K562 (cell line): ENCODE measurements at regions not wholly inside any gene's neighbourhood (a gene's known extent, or its start where the extent isn't known, plus 50 kb on each side); places are given as distances from the start of the nearest gene placed in this dataset.

ENCODE experiments used
- CLOCK ChIP-seq: fragments of 250-450 bp; sonication (Bioruptor Pico); IDR thresholded peaks from 2 replicates; pipeline ENCODE4 v1.4.0; 2020; ENCODE audit warnings: mild to moderate bottlenecking, moderate library complexity, borderline replicate concordance
- CTCF ChIP-seq, 3 experiments: IDR thresholded peaks in 2 of 3; conservative IDR thresholded peaks in 1 of 3; 2 replicates each; pipeline ENCODE4 v1.5.1; 2011 to 2012; ENCODE audit warnings: low read length in 3 of 3, mild to moderate bottlenecking in 3 of 3, control low read depth in 2 of 3, improper control_type of control experiment in 1 of 3, inconsistent platforms in 1 of 3, low read depth in 1 of 3, mixed read lengths in 1 of 3, moderate library complexity in 1 of 3; ENCODE audit not compliant: insufficient read depth in 2 of 3
- HMG20A ChIP-seq: fragments of 450-650 bp; formaldehyde crosslinking; conservative IDR thresholded peaks from 2 replicates; pipeline ENCODE4 v1.4.0; 2020; ENCODE audit warnings: mild to moderate bottlenecking, mixed read lengths
- HMG20B ChIP-seq: fragments of 250-450 bp; sonication (Bioruptor Pico); IDR thresholded peaks from 2 replicates; pipeline ENCODE4 v1.5.0; 2021; ENCODE audit warnings: mild to moderate bottlenecking
- MEF2D ChIP-seq: conservative IDR thresholded peaks from 2 replicates; pipeline ENCODE4 v1.6.1; 2016; ENCODE audit warnings: low read depth, missing genetic modification characterization, missing compliant biosample characterization
- MYC ChIP-seq, 2 experiments: fragments of 250-450 bp in 1 of 2; sonication (Bioruptor Pico) in 1 of 2; IDR thresholded peaks; 2 replicates each; pipeline versions ENCODE4 v1.5.1 to v1.6.1; 2012 to 2021; ENCODE audit warnings: low read depth in 2 of 2, borderline replicate concordance in 1 of 2, improper control_type of control experiment in 1 of 2, low read length in 1 of 2, mild to moderate bottlenecking in 1 of 2, moderate library complexity in 1 of 2
- NR2C2 ChIP-seq, 2 experiments: fragments of 200-800 bp in 1 of 2; sonication (Bioruptor generic) in 1 of 2; sonication (generic) in 1 of 2; formaldehyde crosslinking in 1 of 2; IDR thresholded peaks; 2 replicates each; pipeline versions ENCODE4 v1.6.1 to v1.8.0; 2016 to 2022; ENCODE audit warnings: mild to moderate bottlenecking in 1 of 2, missing compliant biosample characterization in 1 of 2, missing genetic modification characterization in 1 of 2, missing genetic modification reagents in 1 of 2
- RERE ChIP-seq: sonication (generic); formaldehyde crosslinking; IDR thresholded peaks from 2 replicates; pipeline ENCODE4 v1.8.0; 2023; ENCODE audit warnings: missing genetic modification reagents, mild to moderate bottlenecking, borderline replicate concordance
- TFAM ChIP-seq: fragments of 250-450 bp; sonication (Bioruptor Pico); conservative IDR thresholded peaks from 2 replicates; pipeline ENCODE4 v1.5.0; 2021; ENCODE audit warnings: mild to moderate bottlenecking, moderate library complexity
- ZNF280B ChIP-seq: fragments of 250-450 bp; sonication (Bioruptor Pico); IDR thresholded peaks from 2 replicates; pipeline ENCODE4 v1.5.1; 2021; ENCODE audit warnings: mild to moderate bottlenecking

- TF ChIP-seq CTCF (IDR thresholded peaks at IDR 0.05 in 2 of 3, conservative IDR thresholded peaks at IDR 0.05 in 1 of 3; ENCODE audit: insufficient read depth in 2 of 3, low read depth in 1 of 3, low read length in 3 of 3) (no peak), HMG20B (CRISPR knock-in tag) (no peak), HMG20A (CRISPR knock-in tag) (no peak), NR2C2 (CRISPR knock-in tag; IDR thresholded peaks at IDR 0.05) (no peak), NR2C2 (tag; IDR thresholded peaks at IDR 0.05) (no peak), MEF2D (tag) (no peak), RERE (CRISPR knock-in tag) (no peak), CLOCK (CRISPR knock-in tag) (no peak), MYC (IDR thresholded peaks at IDR 0.05; ENCODE audit: low read depth, low read length) (no peak), MYC (CRISPR knock-in tag; IDR thresholded peaks at IDR 0.05; ENCODE audit: borderline replicate concordance, low read depth) (no peak), ZNF280B (no peak), TFAM (no peak)
Measured at GRCh38 chr3:30988769-30989168, 94.3 kb upstream of the GADL1 start.
